Erythroblast (primary cell): ENCODE measurements at regions not wholly inside any gene's neighbourhood (a gene's known extent, or its start where the extent isn't known, plus 50 kb on each side); places are given as distances from the start of the nearest gene placed in this dataset.

Source experiments
- GATA1 ChIP-seq: IDR thresholded peaks from 2 replicates; pipeline ENCODE4 v1.6.1; 2011; ENCODE audit warnings: low read depth, mild to moderate bottlenecking, control low read depth, low read length, moderate library complexity
- POLR2A ChIP-seq: IDR thresholded peaks from 2 replicates; pipeline ENCODE4 v1.6.1; 2011; ENCODE audit warnings: mild to moderate bottlenecking, low read length

DNA sequence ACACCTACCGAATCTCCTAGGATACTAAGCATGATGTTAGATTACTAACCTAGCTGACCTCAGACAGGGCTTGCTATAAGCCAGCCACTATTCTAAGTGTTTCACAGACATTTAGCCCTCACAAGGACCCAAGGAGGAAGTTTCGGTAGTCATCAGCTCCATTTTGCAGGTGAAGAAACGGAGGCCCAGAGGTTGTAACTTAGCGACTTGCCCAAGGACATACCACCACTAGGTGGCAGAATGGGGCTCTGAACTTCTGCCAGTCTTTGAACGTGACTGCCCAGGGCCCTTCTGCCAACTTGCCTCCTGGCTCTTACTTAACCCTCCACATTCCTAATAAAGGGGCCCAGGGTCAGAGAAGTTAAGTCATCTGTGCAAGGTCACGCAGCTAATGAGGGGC is 283.5 kb downstream of the C1orf94 start:
- no peak for TF ChIP-seq POLR2A
- no peak for TF ChIP-seq GATA1
